Stomach (tissue), 4 donors: ENCODE measurements at regions not wholly inside any gene's neighbourhood (a gene's known extent, or its start where the extent isn't known, plus 50 kb on each side); places are given as distances from the start of the nearest gene placed in this dataset.

Experiments used
- CTCF ChIP-seq, 7 experiments: fragments of 450-650 bp in 4 of 7; fragments of 200-600 bp in 3 of 7; sonication (generic) in 3 of 7; IDR thresholded peaks; one replicate each; pipeline ENCODE4 v1.5.1; 2016 to 2019; ENCODE audit warnings: antibody characterized with exemption in 7 of 7, control low read depth in 2 of 7, mild to moderate bottlenecking in 1 of 7
- EP300 ChIP-seq: sonication (generic); formaldehyde crosslinking; IDR thresholded peaks from one replicate; pipeline ENCODE4 v1.6.1; 2017; ENCODE audit warnings: antibody characterized with exemption
- POLR2A ChIP-seq, 4 donors: fragments of 450-650 bp; IDR thresholded peaks; one replicate each; pipeline ENCODE4 v1.6.1; 2016; ENCODE audit warnings: antibody characterized with exemption in 4 of 4, control low read depth in 2 of 4, mild to moderate bottlenecking in 1 of 4, moderate library complexity in 1 of 4
- POLR2AphosphoS5 ChIP-seq, 3 donors: sonication (generic); formaldehyde crosslinking; IDR thresholded peaks; one replicate each; pipeline ENCODE4 v1.6.1; 2016; ENCODE audit warnings: antibody characterized with exemption in 3 of 3

- TF ChIP-seq CTCF (IDR thresholded peaks at IDR 0.05) = no peak
- no peak for TF ChIP-seq POLR2AphosphoS5 (IDR thresholded peaks at IDR 0.05)
- TF ChIP-seq EP300 = no peak
- TF ChIP-seq POLR2A (IDR thresholded peaks at IDR 0.05) = no peak
Measured at GRCh38 chr6:20331042-20331441, 70.6 kb upstream of the E2F3 start.
